ENCODE measurements at regions not wholly inside any gene's neighbourhood (a gene's known extent, or its start where the extent isn't known, plus 50 kb on each side); places are given as distances from the start of the nearest gene placed in this dataset.
"Not testable (repeated sequence)": the region's sequence is repeated elsewhere in the genome, so short reads cannot be mapped to it uniquely, and the experiment has no call there.

DNA sequence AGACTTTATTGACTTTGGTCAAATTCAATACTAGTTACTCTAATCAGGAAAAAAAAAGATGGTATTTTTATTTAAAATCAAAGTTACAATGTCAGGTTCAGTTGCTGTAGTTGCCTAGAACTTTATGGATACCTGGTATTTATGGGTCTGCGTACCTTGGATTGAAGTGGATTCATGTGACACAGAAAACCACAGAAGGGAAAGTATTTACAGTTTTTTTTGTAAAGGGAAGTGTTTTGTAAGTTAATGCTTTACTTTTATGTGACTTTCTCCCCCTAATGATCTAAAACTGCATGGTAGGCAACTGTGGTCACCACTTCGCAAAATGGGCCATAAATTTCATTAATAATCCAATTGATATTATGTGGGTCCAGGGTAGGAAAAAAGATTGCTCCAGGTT lies 65.2 kb upstream of the ADA2 start:
- no peak overlapping the region for H3K27ac ChIP-seq (ENCODE audit: low read depth, low read length, poor library complexity, severe bottlenecking)
- no peaks in the 10 kb centered on the region for H3K79me2 ChIP-seq (ENCODE audit: insufficient read depth, low read length)

DNA sequence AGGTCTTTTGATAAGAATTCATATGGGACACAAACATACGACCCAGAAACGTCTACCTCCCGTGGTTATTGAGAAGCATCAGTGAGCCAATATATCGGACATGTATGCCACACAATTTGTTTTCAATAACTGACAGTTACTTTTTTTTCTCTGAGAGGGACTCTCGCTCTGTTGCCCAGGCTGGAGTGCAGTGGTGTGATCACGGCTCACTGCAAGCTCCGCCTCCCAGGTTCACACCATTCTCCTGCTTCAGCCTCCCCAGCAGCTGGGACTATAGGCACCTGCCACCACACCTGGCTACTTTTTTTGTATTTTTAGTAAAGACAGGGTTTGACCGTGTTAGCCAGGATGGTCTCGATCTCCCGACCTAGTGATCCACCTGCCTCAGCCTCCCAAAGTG lies 64.6 kb upstream of the ADA2 start:
- peaks cover 15% of the 10 kb centered on the region for H3K4me1 ChIP-seq (ENCODE audit: insufficient read depth, low read length, severe bottlenecking)
- not testable (repeated sequence) for H3K36me3 ChIP-seq (ENCODE audit: insufficient read depth, low read length); H4K20me1 ChIP-seq (ENCODE audit: insufficient read depth, low read length)

More for the DNA sequence above, 65.2 kb upstream of the ADA2 start:
- H3K9me2 ChIP-seq (ENCODE audit: low read depth, low read length), result no peaks in the 10 kb centered on the region
- H3K36me3 ChIP-seq (ENCODE audit: insufficient read depth, low read length), result no peaks in the 10 kb centered on the region
- TF ChIP-seq EZH2 (IDR thresholded peaks at IDR 0.05; ENCODE audit: borderline replicate concordance, low read length), result no peak
- TF ChIP-seq, protein P1, sequence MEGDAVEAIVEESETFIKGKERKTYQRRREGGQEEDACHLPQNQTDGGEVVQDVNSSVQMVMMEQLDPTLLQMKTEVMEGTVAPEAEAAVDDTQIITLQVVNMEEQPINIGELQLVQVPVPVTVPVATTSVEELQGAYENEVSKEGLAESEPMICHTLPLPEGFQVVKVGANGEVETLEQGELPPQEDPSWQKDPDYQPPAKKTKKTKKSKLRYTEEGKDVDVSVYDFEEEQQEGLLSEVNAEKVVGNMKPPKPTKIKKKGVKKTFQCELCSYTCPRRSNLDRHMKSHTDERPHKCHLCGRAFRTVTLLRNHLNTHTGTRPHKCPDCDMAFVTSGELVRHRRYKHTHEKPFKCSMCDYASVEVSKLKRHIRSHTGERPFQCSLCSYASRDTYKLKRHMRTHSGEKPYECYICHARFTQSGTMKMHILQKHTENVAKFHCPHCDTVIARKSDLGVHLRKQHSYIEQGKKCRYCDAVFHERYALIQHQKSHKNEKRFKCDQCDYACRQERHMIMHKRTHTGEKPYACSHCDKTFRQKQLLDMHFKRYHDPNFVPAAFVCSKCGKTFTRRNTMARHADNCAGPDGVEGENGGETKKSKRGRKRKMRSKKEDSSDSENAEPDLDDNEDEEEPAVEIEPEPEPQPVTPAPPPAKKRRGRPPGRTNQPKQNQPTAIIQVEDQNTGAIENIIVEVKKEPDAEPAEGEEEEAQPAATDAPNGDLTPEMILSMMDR (IDR thresholded peaks at IDR 0.05; ENCODE audit: low read length), result no peak
- H4K20me1 ChIP-seq (ENCODE audit: insufficient read depth, low read length), result no peaks in the 10 kb centered on the region
- H3F3A ChIP-seq (ENCODE audit: insufficient read depth, low read length), result no peaks in the 10 kb centered on the region
- H2AFZ ChIP-seq (ENCODE audit: low read length), result no peak overlapping the region
- no peaks in the 10 kb centered on the region for H3K27me3 ChIP-seq (ENCODE audit: insufficient read depth, low read length)
- H3K4me2 ChIP-seq (ENCODE audit: low read length), result no peak overlapping the region
- no peak overlapping the region for H3K4me3 ChIP-seq (ENCODE audit: low read depth, low read length, poor library complexity, severe bottlenecking)
- no peak overlapping the region for H3K9ac ChIP-seq (ENCODE audit: low read length)
- no peaks in the 10 kb centered on the region for H3K9me3 ChIP-seq (ENCODE audit: low read length)
- H3K4me1 ChIP-seq (ENCODE audit: insufficient read depth, low read length, severe bottlenecking), result peaks cover 15% of the 10 kb centered on the region

DNA sequence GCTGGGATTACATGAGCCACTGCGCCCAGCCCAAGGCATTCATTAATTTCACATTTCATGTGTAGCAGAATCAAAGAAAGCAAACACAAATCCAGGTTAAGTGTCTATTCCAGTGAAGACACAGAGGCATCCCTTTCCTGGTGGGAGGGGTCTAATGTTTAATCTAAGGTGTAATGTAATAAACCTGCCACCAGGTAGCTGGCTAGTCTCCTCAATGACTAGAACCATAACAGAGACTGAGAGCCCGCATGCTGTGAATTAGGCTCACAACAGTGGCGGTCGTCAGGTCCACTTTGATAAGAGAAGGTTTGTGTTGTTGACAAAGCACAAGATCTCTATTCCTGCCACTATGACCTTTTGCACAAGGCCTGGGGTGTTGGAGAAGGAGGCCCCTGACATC lies 64.2 kb upstream of the ADA2 start:
- Histone ChIP-seq H3K27me3 (ENCODE audit: insufficient read depth, low read length) (no peaks in the 10 kb centered on the region), H3K9me2 (ENCODE audit: low read depth, low read length) (no peaks in the 10 kb centered on the region), H3K4me3 (ENCODE audit: low read depth, low read length, poor library complexity, severe bottlenecking) (no peak overlapping the region), H3K9ac (ENCODE audit: low read length) (no peak overlapping the region), H3K27ac (ENCODE audit: low read depth, low read length, poor library complexity, severe bottlenecking) (no peak overlapping the region), H3K4me2 (ENCODE audit: low read length) (no peak overlapping the region), H4K20me1 (ENCODE audit: insufficient read depth, low read length) (no peaks in the 10 kb centered on the region), H3K36me3 (ENCODE audit: insufficient read depth, low read length) (no peaks in the 10 kb centered on the region), H3K4me1 (ENCODE audit: insufficient read depth, low read length, severe bottlenecking) (peaks cover 15% of the 10 kb centered on the region), H3K79me2 (ENCODE audit: insufficient read depth, low read length) (no peaks in the 10 kb centered on the region), H2AFZ (ENCODE audit: low read length) (no peak overlapping the region), H3F3A (ENCODE audit: insufficient read depth, low read length) (no peaks in the 10 kb centered on the region), H3K9me3 (ENCODE audit: low read length) (no peaks in the 10 kb centered on the region)
- TF ChIP-seq EZH2 (IDR thresholded peaks at IDR 0.05; ENCODE audit: borderline replicate concordance, low read length), result no peak
- TF ChIP-seq, protein P1 (IDR thresholded peaks at IDR 0.05; ENCODE audit: low read length), result no peak

More for the DNA sequence above, 64.6 kb upstream of the ADA2 start:
- H3F3A ChIP-seq (ENCODE audit: insufficient read depth, low read length); H3K27ac ChIP-seq (ENCODE audit: low read depth, low read length, poor library complexity, severe bottlenecking); H3K4me2 ChIP-seq (ENCODE audit: low read length); H2AFZ ChIP-seq (ENCODE audit: low read length); H3K79me2 ChIP-seq (ENCODE audit: insufficient read depth, low read length); H3K9ac ChIP-seq (ENCODE audit: low read length); H3K4me3 ChIP-seq (ENCODE audit: low read depth, low read length, poor library complexity, severe bottlenecking); H3K9me3 ChIP-seq (ENCODE audit: low read length); H3K9me2 ChIP-seq (ENCODE audit: low read depth, low read length); H3K27me3 ChIP-seq (ENCODE audit: insufficient read depth, low read length): not testable (repeated sequence)

DNA sequence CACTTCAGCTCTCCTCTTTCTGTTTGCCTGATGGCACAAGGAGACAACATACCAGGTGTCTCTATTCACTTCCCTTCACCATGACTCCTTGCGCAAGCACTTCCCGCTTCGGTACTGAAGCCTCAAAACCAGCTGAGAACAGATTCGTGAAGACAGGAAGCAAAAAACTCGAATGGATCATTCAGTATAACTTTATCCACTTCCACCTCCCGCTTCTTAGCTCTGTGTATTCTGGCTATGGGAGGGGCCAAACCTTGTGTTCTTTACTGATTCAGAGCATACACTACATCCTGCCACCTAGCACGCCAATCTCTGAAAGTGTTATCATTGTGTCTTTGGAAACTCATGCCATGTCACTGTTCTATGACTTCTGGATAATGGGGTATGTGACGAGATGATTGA lies 62.2 kb upstream of the ADA2 start:
- Histone ChIP-seq H3F3A (ENCODE audit: insufficient read depth, low read length) (no peaks in the 10 kb centered on the region), H4K20me1 (ENCODE audit: insufficient read depth, low read length) (no peaks in the 10 kb centered on the region), H3K9me2 (ENCODE audit: low read depth, low read length) (no peaks in the 10 kb centered on the region), H3K9ac (ENCODE audit: low read length) (no peak overlapping the region), H3K9me3 (ENCODE audit: low read length) (no peaks in the 10 kb centered on the region), H3K4me2 (ENCODE audit: low read length) (no peak overlapping the region), H3K4me1 (ENCODE audit: insufficient read depth, low read length, severe bottlenecking) (peaks cover 15% of the 10 kb centered on the region), H3K79me2 (ENCODE audit: insufficient read depth, low read length) (no peaks in the 10 kb centered on the region), H2AFZ (ENCODE audit: low read length) (no peak overlapping the region), H3K36me3 (ENCODE audit: insufficient read depth, low read length) (no peaks in the 10 kb centered on the region), H3K27me3 (ENCODE audit: insufficient read depth, low read length) (no peaks in the 10 kb centered on the region), H3K27ac (ENCODE audit: low read depth, low read length, poor library complexity, severe bottlenecking) (no peak overlapping the region), H3K4me3 (ENCODE audit: low read depth, low read length, poor library complexity, severe bottlenecking) (no peak overlapping the region)
- TF ChIP-seq, protein P1 (IDR thresholded peaks at IDR 0.05; ENCODE audit: low read length), result no peak
